ENCODE measurements at regions not wholly inside any gene's neighbourhood (a gene's known extent, or its start where the extent isn't known, plus 50 kb on each side); places are given as distances from the start of the nearest gene placed in this dataset.

- no peak for TF ChIP-seq CTCF (IDR thresholded peaks at IDR 0.05; ENCODE audit: insufficient read depth, low read depth, low read length)
- no peak for TF ChIP-seq EZH2 (IDR thresholded peaks at IDR 0.05; ENCODE audit: insufficient read depth, low read length)
Measured at GRCh38 chr2:121010998-121011397, 274.0 kb downstream of the TFCP2L1 start.
